GM20000 (cell line): ENCODE measurements at regions not wholly inside any gene's neighbourhood (a gene's known extent, or its start where the extent isn't known, plus 50 kb on each side); places are given as distances from the start of the nearest gene placed in this dataset.

Experiments used
- DNase-seq: peaks from one replicate; pipeline ENCODE4 v3.0.0; 2012; ENCODE audit warnings: low spot score
- TF ChIP-seq, protein P1 (sequence below): IDR thresholded peaks from 2 replicates; pipeline ENCODE4 v1.5.1; 2012; ENCODE audit warnings: mild to moderate bottlenecking, control low read depth; ENCODE audit errors: extremely low read depth, missing control alignments

DNA sequence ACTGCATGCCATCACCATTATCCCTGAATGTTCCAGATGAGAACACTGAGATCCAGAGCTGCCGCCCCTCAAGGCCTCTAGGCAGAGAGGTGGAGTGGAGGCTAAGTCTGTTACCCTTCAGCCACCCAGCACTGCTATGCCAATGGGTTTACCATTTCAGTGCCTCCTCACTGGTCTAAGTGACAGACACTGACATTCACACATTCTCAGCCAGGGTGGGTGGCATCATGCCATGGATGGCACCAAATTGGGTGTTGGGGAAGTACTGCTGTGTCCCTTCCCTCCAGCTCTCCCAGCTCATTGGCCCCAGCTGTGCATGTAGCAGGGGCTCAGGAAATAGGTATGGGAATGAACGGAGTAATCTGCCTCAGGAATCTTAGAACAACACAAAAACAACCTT lies 96.8 kb upstream of the PLET1 start:
- TF ChIP-seq, protein P1, sequence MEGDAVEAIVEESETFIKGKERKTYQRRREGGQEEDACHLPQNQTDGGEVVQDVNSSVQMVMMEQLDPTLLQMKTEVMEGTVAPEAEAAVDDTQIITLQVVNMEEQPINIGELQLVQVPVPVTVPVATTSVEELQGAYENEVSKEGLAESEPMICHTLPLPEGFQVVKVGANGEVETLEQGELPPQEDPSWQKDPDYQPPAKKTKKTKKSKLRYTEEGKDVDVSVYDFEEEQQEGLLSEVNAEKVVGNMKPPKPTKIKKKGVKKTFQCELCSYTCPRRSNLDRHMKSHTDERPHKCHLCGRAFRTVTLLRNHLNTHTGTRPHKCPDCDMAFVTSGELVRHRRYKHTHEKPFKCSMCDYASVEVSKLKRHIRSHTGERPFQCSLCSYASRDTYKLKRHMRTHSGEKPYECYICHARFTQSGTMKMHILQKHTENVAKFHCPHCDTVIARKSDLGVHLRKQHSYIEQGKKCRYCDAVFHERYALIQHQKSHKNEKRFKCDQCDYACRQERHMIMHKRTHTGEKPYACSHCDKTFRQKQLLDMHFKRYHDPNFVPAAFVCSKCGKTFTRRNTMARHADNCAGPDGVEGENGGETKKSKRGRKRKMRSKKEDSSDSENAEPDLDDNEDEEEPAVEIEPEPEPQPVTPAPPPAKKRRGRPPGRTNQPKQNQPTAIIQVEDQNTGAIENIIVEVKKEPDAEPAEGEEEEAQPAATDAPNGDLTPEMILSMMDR = no peak

DNA sequence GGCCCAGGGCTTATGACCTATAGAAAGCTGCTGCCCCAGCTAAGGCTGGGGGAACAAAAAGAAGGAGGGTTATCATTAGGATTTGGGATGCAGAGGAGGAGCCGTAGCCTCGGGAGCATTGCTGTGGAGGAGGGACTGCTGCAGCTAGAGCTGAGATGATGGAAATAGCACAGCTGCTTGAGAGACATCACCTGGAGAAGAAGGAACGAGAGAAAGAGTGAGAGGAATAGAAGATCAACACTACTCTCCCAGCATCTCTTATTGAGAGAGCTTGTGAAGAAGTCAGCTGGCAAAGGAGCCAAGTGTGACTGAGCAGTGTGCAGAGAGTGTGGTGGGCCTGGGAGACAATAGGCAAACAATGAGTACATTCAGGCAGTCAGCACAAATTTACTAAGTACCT lies 100.7 kb upstream of the PLET1 start:
- TF ChIP-seq, protein P1 = no peak
- DNase-seq = no peak

More for the DNA sequence above, 96.8 kb upstream of the PLET1 start:
- no peak for DNase-seq

DNA sequence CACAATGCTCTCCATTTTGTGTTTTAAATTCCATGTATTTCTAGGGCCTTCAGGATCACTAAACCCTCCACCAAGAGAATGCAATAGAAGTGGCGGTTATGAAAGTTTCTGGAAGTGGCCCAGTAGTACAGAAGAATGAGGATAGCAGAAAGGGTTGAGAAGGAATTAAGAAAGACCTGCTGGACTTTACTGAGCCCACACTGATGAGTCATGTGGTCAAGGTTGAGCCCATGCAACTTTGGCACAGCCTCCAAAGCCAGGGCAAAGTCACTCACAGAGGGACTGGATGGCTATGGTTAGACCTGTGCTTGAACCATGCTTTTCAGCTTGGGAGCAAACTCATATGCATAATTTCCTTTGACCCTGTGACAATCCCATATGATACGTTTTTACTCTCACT lies 102.9 kb upstream of the PLET1 start:
- no peak for DNase-seq
- TF ChIP-seq, protein P1 = no peak

DNA sequence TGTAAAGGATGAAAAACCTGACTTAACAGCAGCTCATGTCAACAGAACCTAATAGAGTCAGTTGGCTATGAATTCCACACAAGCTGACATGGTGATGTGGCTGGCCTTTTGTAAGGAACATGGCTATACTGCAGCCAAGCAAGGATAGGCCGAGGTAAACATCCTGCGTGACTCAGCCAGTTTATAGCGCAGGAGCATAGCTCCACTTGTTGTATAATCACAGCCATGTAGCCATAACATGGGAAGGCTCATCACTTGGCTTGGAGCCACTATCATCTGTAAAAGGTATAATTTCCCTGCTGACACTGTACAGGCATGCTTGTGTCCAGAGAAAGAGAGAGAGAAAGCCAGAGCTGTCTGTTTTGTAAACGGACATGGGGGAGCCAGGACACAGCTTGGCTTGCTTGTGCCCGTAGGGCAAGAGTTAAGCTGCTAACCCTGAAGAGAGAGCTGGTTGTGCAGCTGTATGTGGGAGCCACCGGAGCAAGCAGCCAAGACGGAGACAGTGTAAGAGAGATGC lies 104.4 kb upstream of the PLET1 start:
- no peak for DNase-seq
- TF ChIP-seq, protein P1 = no peak

DNA sequence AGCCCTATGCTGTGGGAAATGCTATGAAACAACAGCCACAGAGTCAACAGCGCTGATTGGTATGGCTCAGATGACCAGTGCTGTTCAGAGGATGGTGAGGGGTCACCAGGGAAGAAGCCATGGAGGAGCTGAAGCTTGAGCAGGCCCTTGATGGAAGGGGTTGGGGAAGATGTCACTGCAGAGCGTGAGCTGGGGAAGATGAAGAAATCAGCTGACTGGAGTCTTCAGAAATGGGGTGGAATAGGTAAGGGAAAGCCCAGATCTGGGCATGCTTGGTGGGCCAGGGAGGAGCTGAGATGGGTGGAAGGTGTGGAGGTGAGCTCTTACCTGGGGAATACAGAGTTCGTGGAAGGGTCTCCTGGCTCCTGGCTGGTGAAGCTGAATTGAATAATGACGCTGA lies 105.4 kb upstream of the PLET1 start:
- DNase-seq = no peak
- TF ChIP-seq, protein P1 = no peak

- no peak for DNase-seq
- TF ChIP-seq, protein P1 = no peak
Measured at GRCh38 chr11:112366777-112367176, 106.1 kb upstream of the PLET1 start.

DNA sequence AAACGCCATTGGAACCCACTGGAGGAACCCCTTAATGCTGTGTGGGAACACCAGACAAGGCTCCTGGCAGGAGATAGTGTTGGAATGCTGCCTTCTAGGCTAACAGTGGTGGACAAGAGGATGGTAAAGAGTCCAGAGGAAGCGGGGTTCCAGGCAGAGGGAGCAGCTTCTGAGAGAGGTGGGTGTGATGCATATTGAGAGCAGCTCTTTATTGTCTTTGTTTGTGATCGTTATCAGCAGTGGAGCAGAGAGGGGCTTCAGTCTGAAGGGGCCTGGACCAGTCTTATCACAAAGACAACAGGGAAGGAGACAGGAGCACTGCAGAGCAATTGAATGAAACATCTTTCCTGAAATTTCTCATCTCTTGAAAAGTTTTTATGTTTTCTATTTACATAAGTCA lies 106.8 kb upstream of the PLET1 start:
- DNase-seq = no peak
- TF ChIP-seq, protein P1 = no peak
